Immature natural killer cell (primary cell): ENCODE measurements at regions not wholly inside any gene's neighbourhood (a gene's known extent, or its start where the extent isn't known, plus 50 kb on each side); places are given as distances from the start of the nearest gene placed in this dataset.
"Not testable (repeated sequence)": the region's sequence is repeated elsewhere in the genome, so short reads cannot be mapped to it uniquely, and the experiment has no call there.

Experiments
- DNase-seq, 3 donors: peaks; one replicate each; pipeline ENCODE4 v3.0.0; 2022; ENCODE audit warnings: mixed read lengths in 1 of 3
- H3K27ac Mint-ChIP-seq, 6 donors: one replicate each; pipeline ENCODE4 v1.8.0; 2020; ENCODE audit warnings: mixed read lengths in 6 of 6, mild to moderate bottlenecking in 5 of 6, inconsistent platforms in 4 of 6, moderate library complexity in 3 of 6
- H3K27me3 Mint-ChIP-seq, 3 donors: one replicate each; pipeline ENCODE4 v1.8.0; 2020 to 2021; ENCODE audit warnings: low read depth in 3 of 3, mild to moderate bottlenecking in 3 of 3, mixed read lengths in 3 of 3, moderate library complexity in 3 of 3, inconsistent platforms in 1 of 3
- H3K36me3 Mint-ChIP-seq, 3 donors: one replicate each; pipeline ENCODE4 v1.8.0; 2020; ENCODE audit warnings: mixed read lengths in 3 of 3, inconsistent platforms in 2 of 3, mild to moderate bottlenecking in 2 of 3
- H3K4me1 Mint-ChIP-seq, 2 donors: one replicate each; pipeline ENCODE4 v1.8.0; 2020; ENCODE audit warnings: inconsistent platforms in 2 of 2, mild to moderate bottlenecking in 2 of 2, mixed read lengths in 2 of 2, moderate library complexity in 1 of 2
- H3K4me3 Mint-ChIP-seq, 5 donors: one replicate each; pipeline ENCODE4 v1.8.0; 2020; ENCODE audit warnings: mild to moderate bottlenecking in 5 of 5, mixed read lengths in 5 of 5, inconsistent platforms in 3 of 5, moderate library complexity in 3 of 5
- H3K9me3 Mint-ChIP-seq, 6 donors: one replicate each; pipeline ENCODE4 v1.8.0; 2020; ENCODE audit warnings: mild to moderate bottlenecking in 6 of 6, mixed read lengths in 6 of 6, inconsistent platforms in 4 of 6, moderate library complexity in 3 of 6

GRCh38 chr16:29060022-29060810, 75.4 kb downstream of the LAT start:
- not testable (repeated sequence) for H3K9me3 Mint-ChIP-seq, H3K4me1 Mint-ChIP-seq, H3K4me3 Mint-ChIP-seq, H3K27me3 Mint-ChIP-seq, H3K36me3 Mint-ChIP-seq, DNase-seq, H3K27ac Mint-ChIP-seq

- H3K27me3 Mint-ChIP-seq, H3K4me3 Mint-ChIP-seq, H3K27ac Mint-ChIP-seq, H3K36me3 Mint-ChIP-seq, H3K4me1 Mint-ChIP-seq, H3K9me3 Mint-ChIP-seq, DNase-seq: not testable (repeated sequence)
These were observed 74.7 kb downstream of the LAT start for GRCh38 chr16:29059575-29059974.
